Panc1 (cell line): ENCODE measurements at regions not wholly inside any gene's neighbourhood (a gene's known extent, or its start where the extent isn't known, plus 50 kb on each side); places are given as distances from the start of the nearest gene placed in this dataset.

Experiments
- CTCF ChIP-seq: fragments of 450-650 bp; IDR thresholded peaks from 2 replicates; pipeline ENCODE4 v1.5.1; 2017; ENCODE audit warnings: mild to moderate bottlenecking
- POLR2AphosphoS5 ChIP-seq: IDR thresholded peaks from 2 replicates; pipeline ENCODE4 v1.6.1; 2012; ENCODE audit warnings: mild to moderate bottlenecking, low read depth, low read length, moderate library complexity
- REST ChIP-seq, 2 experiments: IDR thresholded peaks; 2 replicates each; pipeline ENCODE4 v1.6.1; 2011 to 2012; ENCODE audit warnings: low read depth in 2 of 2, control low read depth in 1 of 2, low read length in 1 of 2, mild to moderate bottlenecking in 1 of 2, moderate library complexity in 1 of 2; ENCODE audit not compliant: insufficient read depth in 1 of 2
- SIN3A ChIP-seq: IDR thresholded peaks from 2 replicates; pipeline ENCODE4 v1.6.1; 2012; ENCODE audit warnings: low read depth, mild to moderate bottlenecking, low read length, moderate library complexity, borderline replicate concordance; ENCODE audit not compliant: insufficient read depth

- TF ChIP-seq CTCF = peak; percentile 26; the same call in 1 of the 2 replicates
- no peak for TF ChIP-seq REST (IDR thresholded peaks at IDR 0.05; ENCODE audit: insufficient read depth in 1 of 2, low read depth in 2 of 2, low read length in 1 of 2)
- no peak for TF ChIP-seq POLR2AphosphoS5
- no peak for TF ChIP-seq SIN3A
Measured at GRCh38 chr15:60272623-60273022, 125.2 kb downstream of the ANXA2 start.
